ENCODE measurements at regions not wholly inside any gene's neighbourhood (a gene's known extent, or its start where the extent isn't known, plus 50 kb on each side); places are given as distances from the start of the nearest gene placed in this dataset.
"Not testable (repeated sequence)": the region's sequence is repeated elsewhere in the genome, so short reads cannot be mapped to it uniquely, and the experiment has no call there.

DNA sequence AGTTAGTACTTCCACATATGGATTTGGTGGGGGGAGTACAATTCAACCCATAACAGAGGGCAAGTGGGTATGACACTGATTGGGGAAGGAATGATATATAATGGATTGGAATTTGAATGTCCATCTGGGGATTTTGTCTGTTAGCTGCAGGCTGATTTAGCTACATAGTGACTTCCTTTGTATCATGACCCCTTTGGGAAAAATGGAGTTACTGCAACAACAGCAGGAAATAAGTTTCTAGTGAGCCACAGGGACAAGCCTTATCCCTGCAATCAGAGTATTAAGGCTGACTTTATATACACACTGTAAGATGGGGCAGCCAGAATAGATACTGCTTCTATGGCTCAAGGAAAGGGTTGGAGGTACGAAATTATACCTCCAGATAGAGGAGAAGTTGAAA is 404.4 kb upstream of the MEIS1 start:
- DNase-seq (ENCODE audit: low spot score) = no peak

DNA sequence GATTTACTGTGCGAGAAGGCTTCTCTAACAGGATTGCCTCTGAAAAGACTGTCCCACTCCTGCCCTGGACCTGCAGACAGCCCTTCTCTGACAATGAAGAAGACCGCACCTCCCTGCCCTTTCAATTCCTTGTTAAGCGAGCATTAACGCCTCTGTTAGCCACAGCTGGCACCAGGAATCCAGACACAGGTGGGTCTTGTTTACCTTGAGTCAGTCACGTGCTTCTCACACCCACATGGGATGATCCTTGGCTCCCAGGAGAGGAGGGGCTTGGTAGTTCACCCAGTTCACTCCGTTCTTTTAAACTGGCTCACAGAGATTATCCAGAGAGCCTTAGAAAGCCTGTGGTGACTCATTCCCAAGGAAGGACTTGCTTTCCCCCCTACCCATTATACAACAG is 410.5 kb upstream of the MEIS1 start:
- no peak for DNase-seq (ENCODE audit: low spot score)

DNA sequence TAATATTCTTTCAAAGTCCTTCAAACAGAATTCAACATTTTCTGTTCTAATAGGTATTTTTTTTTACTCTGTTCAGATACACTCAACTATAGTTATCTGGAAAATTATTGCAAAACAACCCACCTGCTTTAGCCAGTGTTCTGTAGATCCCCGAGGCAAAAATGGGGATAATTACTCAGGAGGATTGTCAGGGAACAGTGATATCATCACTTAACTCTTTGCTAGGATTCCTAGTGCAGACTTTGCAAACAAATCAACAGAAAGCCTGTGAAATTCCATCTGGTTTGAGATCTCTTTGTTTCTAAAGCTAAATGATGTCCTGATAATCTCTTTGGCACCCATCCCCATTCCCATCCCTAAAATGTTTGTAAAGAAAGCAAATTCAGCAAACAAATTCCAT is 413.6 kb upstream of the MEIS1 start:
- no peak for DNase-seq (ENCODE audit: low spot score)

DNA sequence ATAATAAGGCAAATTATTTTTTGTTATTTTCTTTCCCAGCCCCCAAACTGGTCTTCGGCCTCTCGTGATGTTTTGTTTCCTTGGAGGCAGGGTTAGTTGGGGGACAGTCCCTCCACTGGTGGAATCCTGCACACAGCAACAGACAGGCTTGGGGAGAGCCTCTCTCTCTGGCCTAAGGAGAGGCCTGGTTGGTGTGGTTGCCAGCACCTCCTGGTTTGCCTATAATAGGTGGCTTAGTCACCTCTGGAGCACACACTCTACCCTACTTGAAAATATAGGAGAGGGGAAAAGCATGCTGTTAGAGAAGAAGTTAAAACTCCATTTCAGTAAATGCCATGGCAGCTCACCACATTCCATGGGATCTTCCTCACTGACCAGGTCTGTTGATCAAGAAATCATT is 417.2 kb upstream of the MEIS1 start:
- DNase-seq (ENCODE audit: low spot score) = no peak

DNA sequence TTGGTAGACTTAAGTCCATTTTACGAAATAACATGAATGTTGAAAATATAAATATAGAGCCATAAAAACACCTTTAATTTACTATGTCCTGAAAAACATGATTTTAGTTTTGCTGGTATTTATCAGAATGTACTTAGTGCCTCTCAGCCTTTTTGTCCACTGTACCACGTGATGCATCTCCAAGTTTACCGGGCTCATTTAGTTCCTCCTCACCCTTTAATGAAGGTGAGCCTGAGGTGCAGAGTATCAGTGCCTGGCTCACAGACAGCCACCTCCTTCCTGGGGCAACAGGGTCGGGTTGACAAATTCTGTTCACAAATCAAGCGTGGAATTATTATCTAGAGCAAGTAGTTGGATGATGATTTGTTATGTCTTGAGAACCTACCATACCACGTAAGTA is 420.5 kb upstream of the MEIS1 start:
- no peak for DNase-seq (ENCODE audit: low spot score)

DNA sequence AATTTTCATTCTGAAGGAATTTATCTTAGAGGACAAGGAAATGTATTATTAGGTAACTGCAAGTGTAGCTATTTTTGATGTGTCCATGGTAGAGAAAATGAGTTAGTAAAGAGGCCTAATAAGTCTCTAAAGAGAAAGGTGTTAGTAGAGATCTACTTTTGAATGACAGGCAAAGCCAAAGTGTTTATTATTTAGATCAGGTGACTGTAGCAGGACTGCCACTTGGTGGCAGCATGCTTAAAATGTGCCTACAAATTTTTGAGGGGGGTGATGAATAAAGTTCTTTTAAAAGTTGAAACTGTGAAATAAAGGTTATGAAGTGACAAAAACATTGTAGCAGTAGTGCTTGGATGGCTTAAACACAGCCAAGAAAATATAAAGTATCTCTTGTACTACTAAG is 421.5 kb upstream of the MEIS1 start:
- peak; percentile 5 for DNase-seq (ENCODE audit: low spot score)

DNA sequence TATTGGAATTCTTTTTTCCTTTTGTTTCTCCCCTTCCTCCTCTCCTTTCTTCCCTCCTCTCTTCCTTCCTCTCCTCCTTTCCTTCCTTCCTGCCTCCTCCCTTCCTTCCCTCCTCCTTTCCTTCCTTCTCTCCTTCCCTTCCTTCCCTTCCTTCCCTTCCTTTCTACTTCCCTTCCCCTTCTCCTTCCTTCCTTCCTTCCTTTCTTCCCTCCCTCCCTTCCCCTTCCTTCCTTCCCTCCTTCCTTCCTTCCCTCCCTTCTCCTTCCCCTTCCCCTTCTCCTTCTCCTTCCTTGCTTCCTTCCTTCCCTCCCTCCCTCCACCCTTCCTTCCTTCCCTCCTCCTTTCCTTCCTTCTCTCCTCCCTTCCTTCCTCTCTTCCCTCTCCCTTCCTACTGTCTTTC is 431.0 kb upstream of the MEIS1 start:
- DNase-seq (ENCODE audit: low spot score) = no peak

DNA sequence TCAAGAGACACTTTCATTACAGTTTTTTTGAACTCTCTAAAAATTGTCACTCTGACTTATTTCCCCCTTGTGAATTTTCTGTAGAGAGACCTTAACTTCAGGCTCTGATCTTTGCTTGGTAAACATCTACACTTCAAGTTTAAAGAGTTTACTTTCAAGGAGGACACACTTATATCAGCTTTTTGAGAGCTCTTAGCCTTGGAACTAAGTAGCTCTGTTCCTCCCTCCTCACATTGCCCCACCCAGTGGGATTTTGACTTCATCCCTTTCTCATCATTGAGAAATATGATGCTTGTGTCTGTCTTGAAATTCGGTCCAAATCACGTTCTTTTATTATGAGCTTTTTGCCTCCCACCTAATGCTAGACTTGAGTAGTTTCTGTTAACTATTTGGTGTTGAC is 433.4 kb upstream of the MEIS1 start:
- DNase-seq (ENCODE audit: low spot score) = no peak

DNA sequence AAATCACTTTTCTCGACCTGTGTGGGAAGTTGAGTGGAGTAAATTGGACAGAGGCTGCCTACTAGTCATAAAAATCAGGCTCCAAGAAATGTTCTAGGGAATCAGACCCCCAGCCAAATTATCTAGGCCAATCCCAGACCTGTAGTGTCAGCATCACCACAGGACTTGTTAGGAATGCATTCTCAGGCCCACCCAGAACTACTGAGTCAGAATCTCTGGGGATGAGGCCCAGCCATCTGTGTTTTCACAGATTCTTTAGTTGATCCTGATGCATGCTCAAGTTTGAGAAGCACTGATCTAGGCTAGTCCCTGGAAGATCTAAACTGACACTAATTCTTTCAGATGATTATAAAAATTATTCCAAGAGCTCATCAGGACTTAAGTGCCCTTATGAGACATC is 434.0 kb upstream of the MEIS1 start:
- DNase-seq (ENCODE audit: low spot score) = no peak

DNA sequence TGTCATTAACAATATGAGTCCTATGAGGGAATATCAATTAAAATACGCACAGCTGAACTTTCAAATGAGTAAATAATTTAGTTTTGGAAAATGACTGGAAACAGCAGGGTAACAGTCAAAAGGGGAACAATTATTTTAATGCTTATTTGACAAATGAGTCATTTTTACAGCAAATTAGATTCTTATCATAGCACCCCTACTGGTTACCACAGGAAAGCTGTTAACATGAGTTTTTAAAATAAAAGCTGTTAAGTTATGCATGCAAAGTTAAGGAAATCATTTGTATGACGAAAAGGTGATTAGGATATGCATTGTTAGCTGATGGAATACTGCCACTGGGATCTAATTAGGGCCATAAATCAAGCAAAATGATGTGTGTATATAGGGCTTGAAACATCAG is 435.1 kb upstream of the MEIS1 start:
- DNase-seq (ENCODE audit: low spot score) = no peak

DNA sequence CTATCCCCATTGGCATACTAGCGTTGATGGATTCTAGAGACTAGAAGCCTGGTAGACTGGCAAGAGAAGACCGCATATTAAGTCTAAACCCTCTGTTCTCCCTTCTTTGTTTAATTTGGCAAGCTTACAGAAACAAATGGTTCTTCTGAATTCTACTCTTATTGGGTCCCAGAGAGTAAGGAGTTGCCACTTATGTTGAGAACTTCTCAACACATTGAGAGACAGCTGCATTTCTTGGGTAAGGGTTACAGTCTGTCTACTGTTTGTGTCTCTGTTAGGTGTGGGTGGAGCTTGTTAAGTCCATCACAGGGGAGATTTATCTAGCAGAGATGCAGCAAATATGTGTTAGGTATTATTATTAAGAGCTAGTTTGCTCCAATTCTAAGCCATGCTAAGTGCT is 435.8 kb upstream of the MEIS1 start:
- no peak for DNase-seq (ENCODE audit: low spot score)

DNA sequence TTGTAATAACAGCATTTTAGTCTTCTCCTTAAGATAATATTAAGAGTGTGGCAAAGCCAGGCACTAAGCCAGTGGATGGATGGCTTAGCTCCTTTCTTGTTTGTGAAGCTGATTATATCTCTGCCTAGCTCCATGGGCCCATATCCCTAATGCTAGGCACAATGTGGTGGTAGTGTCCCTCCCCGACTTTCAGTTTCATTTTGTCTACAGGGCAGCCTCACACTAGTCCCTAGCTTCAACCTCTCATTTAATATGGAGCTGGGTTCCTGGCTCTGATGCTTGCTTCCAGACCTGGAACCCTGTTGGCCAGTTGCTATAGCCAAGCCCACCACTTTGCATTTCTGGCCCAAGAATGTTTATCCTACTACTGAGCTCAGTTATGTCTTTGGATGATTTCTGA is 437.0 kb upstream of the MEIS1 start:
- DNase-seq (ENCODE audit: low spot score) = no peak

DNA sequence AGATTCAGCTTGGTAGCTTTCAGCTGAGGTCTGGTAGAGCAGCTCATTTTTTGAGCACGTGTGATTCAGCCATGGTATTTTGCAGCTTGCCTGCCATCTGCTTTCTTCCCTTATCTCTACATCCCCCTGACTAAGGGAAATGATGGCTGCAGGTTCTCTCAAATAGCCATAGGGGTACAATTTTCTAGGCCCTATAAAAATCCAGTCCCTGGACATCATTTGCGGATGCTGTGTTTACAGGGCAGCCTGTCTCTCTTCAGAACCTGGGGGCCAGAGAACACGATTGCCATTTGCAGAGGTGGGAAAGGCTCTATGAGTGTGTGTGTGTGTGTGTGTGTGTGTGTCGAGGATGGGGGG is 442.7 kb upstream of the MEIS1 start:
- no peak for DNase-seq (ENCODE audit: low spot score)

DNA sequence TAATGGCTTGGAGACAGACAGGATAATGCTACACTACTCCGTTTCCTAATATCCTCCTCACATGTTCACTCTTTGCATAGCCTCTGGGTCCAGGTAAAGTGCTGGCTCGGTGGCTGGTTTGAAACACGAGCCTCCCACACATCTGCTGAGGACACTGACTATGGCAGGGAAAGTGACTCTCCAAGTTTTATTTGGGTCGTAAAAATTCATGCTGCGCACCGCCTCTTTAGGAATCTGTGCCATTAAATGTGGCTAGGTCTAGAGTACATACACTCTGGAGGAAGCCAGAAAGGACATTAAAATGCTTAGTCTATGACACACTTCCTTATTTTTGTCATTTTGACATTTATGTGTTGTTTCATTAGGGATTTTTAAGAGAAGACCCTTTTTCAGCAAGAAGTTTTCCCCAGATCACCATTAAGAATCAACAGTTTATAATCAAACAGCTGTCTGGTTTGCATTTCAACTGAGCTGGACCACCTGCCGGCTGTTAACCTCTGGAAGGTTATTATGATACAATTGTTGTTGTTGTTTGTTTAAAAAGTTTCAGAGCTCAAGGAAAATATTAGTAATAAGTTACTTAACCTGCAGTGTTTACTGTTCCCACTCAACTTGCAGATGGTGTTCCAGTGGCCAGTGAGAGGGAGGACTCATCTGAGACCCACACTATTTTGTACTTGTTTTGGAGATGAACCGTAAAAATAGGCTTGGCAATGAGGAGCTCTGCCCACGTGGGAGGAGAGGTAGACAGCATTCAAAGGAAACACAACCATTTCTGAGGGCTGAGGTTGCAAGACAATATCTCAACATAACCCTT is 443.3 kb upstream of the MEIS1 start:
- no peak for DNase-seq (ENCODE audit: low spot score)

DNA sequence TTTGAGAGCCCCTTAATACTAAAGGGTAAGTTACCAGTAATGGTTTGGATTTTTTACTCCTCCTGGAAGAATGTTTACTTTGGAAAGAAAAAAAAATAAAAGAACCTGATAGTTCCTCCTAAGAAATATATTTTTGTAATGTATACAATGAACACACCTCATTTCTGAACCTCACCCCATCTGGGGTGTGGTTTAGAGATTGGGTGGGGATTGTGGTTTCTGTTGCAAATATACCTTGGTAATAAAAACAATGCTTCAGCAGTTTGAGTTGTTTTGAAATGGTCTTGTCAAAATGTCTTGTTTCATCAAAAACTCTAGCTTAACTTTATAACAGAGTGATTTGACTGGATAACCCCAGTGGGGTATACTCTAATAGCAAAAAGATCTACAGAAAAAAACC is 448.9 kb upstream of the MEIS1 start:
- DNase-seq (ENCODE audit: low spot score) = no peak

DNA sequence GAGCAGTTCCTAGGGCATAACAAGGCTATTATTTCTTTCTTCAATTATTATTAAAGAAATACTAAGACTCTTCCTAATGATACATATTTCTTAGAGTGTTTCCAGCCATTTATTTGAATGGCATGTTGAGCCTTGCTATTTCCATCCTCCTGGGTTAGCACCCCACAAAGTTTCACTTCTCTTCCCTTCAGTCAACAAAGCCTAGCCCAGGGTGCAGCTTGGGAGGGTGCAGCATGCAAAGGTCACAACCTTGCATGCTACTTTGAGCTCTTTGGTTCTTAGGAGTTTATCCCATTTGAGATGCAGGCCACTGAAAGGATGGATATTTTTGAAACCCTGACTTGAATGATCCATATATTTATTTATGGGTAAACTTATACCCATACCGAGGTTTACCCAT is 454.4 kb upstream of the MEIS1 start:
- no peak for DNase-seq (ENCODE audit: low spot score)

DNA sequence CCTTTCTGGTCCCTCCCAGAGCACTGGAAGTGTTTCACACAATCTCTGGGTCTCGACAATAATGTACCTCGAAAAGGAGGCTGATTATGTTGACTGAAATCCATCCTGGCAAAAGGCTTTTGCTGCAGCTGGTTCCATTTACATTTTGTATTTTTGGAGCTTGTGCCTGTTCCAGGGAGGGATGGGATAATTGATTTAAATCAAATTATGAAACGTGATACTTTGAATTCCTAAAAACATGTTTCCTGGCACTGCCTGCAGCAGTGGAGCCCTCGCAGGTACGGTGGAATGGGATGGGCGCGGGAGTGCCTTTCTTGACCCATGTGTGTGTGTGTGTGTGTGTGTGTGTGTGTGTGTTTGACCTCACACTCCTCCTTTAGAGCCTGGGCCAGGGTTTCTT is 455.5 kb upstream of the MEIS1 start:
- no peak for DNase-seq (ENCODE audit: low spot score)

DNA sequence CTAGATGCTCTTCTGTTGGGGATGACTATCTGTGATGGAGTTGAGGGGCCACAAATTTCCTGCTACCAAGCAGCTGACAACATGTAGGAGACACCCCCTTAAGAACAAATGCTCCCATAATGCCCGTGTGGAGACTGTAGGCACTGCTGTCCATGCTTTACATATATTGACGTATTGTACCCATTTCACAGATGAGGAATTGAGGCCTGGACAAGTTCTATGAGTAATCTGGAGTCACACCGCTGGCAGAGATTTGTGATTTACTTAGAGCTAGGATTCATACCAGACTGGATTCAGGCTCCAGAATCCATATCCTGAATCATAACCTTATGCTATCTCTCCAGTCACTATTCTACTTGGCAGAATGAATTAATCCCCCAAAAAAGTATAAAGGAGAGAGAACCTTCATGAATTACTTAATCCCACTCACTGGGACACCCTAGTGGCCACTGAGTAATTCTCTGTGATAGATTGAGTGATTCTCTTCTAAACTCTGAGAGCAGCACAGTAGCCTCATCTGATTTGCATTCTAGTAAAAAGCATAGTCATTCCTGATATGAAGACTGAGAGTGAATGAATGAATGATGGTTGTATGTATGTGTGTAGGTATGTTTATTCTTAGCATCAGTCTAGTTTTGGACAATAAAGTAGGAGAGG is 460.7 kb upstream of the MEIS1 start:
- DNase-seq (ENCODE audit: low spot score) = no peak

DNA sequence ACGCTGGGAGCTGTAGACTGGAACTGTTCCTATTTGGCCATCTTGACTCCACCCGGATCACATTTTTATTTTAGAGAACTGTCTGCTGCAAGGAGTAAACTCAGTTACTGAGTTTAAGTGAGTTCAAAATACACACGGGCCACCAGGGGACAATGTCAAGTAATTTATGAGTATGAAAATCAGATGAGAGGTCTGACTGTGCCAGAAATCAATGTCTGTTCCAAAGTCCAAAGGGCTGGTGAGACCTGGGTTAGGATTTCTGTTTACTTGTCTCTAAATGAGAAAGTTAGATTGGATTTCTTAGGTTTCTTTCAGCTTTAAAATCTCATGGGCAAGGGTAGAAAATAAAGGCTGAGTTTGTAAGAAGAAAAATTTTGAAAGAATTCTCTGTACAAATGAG is 465.8 kb upstream of the MEIS1 start:
- no peak for DNase-seq (ENCODE audit: low spot score)

DNA sequence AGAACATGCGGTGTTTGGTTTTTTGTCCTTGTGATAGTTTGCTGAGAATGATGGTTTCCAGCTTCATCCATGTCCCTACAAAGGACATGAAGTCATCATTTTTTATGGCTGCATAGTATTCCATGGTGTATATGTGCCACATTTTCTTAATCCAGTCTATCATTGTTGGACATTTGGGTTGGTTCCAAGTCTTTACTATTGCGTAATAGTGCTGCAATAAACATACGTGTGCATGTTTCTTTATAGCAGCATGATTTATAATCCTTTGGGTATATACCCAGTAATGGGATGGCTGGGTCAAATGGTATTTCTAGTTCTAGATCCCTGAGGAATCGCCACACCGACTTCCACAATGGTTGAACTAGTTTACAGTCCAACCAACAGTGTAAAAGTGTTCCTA is 471.6 kb upstream of the MEIS1 start:
- not testable (repeated sequence) for DNase-seq (ENCODE audit: low spot score)

DNA sequence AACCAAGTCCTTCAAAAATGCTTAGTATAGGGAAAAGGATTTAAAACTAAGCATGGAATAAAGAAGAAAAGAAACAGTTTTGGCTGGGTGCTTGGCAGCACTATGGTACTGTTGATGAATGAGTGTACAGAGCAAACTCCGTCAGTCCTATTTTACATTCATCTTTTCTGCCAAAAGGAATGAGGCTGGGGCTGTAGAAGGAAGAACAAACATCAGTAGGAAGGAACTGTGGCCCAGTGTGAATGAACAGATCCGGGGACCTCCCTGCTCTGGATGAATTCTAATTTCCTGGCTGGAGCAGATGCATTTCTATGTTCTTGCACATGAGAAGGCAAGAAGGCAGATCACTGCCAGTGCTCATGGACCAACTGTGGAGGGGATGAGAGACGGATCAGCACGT is 474.0 kb upstream of the MEIS1 start:
- no peak for DNase-seq (ENCODE audit: low spot score)

DNA sequence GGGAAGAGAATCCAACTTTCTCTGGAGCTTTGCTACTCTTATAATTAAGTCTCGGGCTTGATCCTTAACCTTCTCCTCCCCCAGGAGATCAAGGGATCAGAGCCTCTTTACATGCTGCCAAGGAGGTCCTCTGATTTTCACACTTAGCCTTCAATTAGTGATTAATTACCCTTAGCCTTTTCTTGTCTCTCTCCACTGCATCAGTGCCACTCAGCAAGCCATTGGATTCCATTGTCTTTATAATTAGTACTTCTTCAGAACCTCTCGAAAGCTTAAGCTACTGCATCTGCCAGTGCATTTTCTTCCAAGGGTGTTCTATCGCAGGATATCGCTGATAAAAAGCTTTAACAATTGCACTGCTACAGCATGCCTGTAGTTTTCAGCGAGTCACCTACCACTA is 477.0 kb upstream of the MEIS1 start:
- DNase-seq (ENCODE audit: low spot score) = no peak

DNA sequence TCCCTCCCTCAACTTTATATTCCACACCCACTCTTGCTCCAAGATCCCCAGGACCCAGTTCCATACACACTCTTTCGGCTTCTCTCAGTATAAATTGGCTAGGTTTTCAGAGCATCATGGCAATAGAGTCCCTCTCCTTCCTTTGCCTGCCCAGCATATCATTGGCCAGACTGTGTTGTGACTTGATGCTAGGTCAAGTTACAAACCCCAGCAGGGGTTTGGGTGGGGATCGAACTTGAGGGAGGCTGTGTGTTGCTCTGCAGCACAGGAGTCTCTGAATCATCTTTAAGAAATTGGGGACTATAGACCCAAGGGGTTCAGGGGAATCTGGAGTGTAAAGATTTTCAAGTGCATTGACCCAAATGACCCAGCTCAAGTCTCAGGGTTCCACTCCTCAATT is 477.5 kb upstream of the MEIS1 start:
- DNase-seq (ENCODE audit: low spot score) = no peak

DNA sequence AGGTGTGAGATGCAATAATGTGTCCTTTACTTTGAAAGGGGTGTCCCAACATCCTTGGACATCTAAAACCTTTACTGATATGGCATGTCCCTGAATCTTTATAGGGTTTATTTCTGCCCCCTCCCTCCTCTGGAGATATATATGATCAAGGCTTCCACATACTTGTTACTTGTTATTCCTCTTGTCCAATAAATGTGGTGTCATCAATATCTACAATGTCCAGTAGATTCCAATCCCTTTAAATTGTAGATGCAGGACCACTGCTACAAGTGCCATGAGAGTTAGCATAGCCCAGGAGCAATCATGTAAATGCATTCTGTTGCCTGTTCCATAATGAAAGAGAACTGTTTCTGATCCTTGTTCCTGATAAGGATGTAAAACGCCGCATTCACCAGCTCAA is 479.7 kb upstream of the MEIS1 start:
- no peak for DNase-seq (ENCODE audit: low spot score)

Measured in GM03348 (cell line).